ENCODE measurements at regions not wholly inside any gene's neighbourhood (a gene's known extent, or its start where the extent isn't known, plus 50 kb on each side); places are given as distances from the start of the nearest gene placed in this dataset.

DNA sequence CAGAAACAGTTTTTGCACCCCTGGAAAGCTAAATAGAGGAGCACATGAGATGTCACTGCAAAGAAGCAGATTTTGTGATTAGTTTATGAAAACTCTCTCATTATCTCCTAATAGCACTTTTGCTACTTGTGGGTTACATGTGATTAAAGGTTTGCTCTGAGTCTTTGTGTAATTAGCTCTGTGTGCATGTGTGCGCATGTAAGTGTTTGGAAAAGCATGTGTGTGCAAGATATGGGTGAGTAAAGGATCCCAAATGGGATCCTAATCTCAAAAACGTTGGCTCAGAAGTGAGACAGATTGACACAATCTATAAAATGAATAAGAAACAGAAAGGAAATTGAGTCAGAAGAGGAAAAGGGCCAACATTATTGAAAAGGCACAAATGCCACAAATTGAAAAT lies 104.5 kb downstream of the SKIDA1 start:
- TF ChIP-seq YY1 (IDR thresholded peaks at IDR 0.05; ENCODE audit: insufficient read depth, insufficient read length) (no peak), ZNF274 (IDR thresholded peaks at IDR 0.05; ENCODE audit: low read depth, low read length) (no peak)

Data from NT2/D1 (cell line).